GM12878 (cell line): ENCODE measurements at regions not wholly inside any gene's neighbourhood (a gene's known extent, or its start where the extent isn't known, plus 50 kb on each side); places are given as distances from the start of the nearest gene placed in this dataset.

ENCODE experiments used
- ATAC-seq: fragments of 200-7000 bp; cut with Tn5 transposase; 3 replicates; pipeline ENCODE4 v1.9.1; 2020; ENCODE audit warnings: mild to moderate bottlenecking, moderate library complexity
- BruUV-seq: library from RNA; stranded (reverse); fragments of 400-500 nt; replicated peaks from 2 replicates; lab custom pipeline; 2021; lab: Mats Ljungman, UMichigan
- CTCF ChIA-PET: fragments of 300-600 bp; sonication (Branson Sonifier 250); formaldehyde crosslinking; extraction: SDS; loops from one replicate; lab custom pipeline; 2021; ENCODE audit warnings: inconsistent platforms; lab: Yijun Ruan, JAX
- POLR2A ChIA-PET: fragments of 350-600 bp; formaldehyde crosslinking; extraction: SDS; loops from one replicate; lab custom pipeline; 2021; ENCODE audit warnings: inconsistent platforms; lab: Charles Lee
- RAD21 ChIA-PET: fragments of 300-600 bp; sonication (Branson Sonifier 250); formaldehyde crosslinking; loops from one replicate; lab custom pipeline; 2023; ENCODE audit warnings: antibody characterized with exemption; ENCODE audit not compliant: unreplicated experiment; lab: Charles Lee
- SMC1A ChIA-PET: fragments of 300-600 bp; sonication (Branson Sonifier 250); formaldehyde crosslinking; loops from one replicate; lab custom pipeline; 2023; ENCODE audit not compliant: unreplicated experiment, uncharacterized antibody; lab: Charles Lee
- DNase-seq: peaks from one replicate; pipeline ENCODE4 v3.0.0-alpha.2; 2011; ENCODE audit warnings: low read depth, low spot score
- FAIRE-seq: peaks from 3 replicates; lab custom pipeline; 2011; peaks lifted over from hg19 to GRCh38; lab: Jason Lieb, UNC
- H2AFZ ChIP-seq: 2 replicates; pipeline ENCODE4 v1.6.0; 2011; ENCODE audit warnings: low read depth, low read length, control low read depth; ENCODE audit not compliant: control insufficient read depth
- H3K27ac ChIP-seq: 2 replicates; pipeline ENCODE4 v1.5.1; 2011; ENCODE audit warnings: control low read depth; ENCODE audit not compliant: control insufficient read depth, insufficient read depth
- H3K27me3 ChIP-seq, 2 experiments: replicated peaks in 1 of 2; 2 replicates each; pipeline versions ENCODE4 v1.6.0 to v1.6.1; 2011; ENCODE audit warnings: low read length in 1 of 2; ENCODE audit not compliant: control insufficient read depth in 2 of 2, insufficient read depth in 2 of 2
- H3K36me3 ChIP-seq, 2 experiments: 2 replicates each; pipeline ENCODE4 v1.5.1; 2011; ENCODE audit warnings: low read length in 1 of 2; ENCODE audit not compliant: control insufficient read depth in 2 of 2, insufficient read depth in 2 of 2
- H3K4me1 ChIP-seq: 2 replicates; pipeline ENCODE4 v1.6.1; 2011; ENCODE audit warnings: mild to moderate bottlenecking, low read length, moderate library complexity, mixed read lengths; ENCODE audit not compliant: control insufficient read depth, insufficient read depth
- H3K4me2 ChIP-seq: 2 replicates; pipeline ENCODE4 v1.6.0; 2011; ENCODE audit warnings: control low read depth; ENCODE audit not compliant: control insufficient read depth, insufficient read depth
- H3K4me3 ChIP-seq: fragments of 200-600 bp; sonication (generic); 2 replicates; pipeline ENCODE4 v1.5.1; 2016
- H3K79me2 ChIP-seq: 2 replicates; pipeline ENCODE4 v1.6.0; 2011; ENCODE audit warnings: low read length; ENCODE audit not compliant: control insufficient read depth, insufficient read depth
- H3K9ac ChIP-seq: 2 replicates; pipeline ENCODE4 v1.8.0; 2011; ENCODE audit warnings: low read length, control low read depth, mixed read lengths; ENCODE audit not compliant: control insufficient read depth, insufficient read depth
- H3K9me3 ChIP-seq: replicated peaks from 3 replicates; pipeline ENCODE4 v1.5.1; 2011; ENCODE audit warnings: mild to moderate bottlenecking, low read length; ENCODE audit not compliant: control insufficient read depth, insufficient read depth
- H4K20me1 ChIP-seq: 2 replicates; pipeline ENCODE4 v1.6.0; 2011; ENCODE audit not compliant: control insufficient read depth, insufficient read depth
- BCL11A ChIP-seq: IDR thresholded peaks from 2 replicates; pipeline ENCODE4 v1.6.1; 2011; ENCODE audit warnings: low read depth, low read length
- BRCA1 ChIP-seq: IDR thresholded peaks from 2 replicates; pipeline ENCODE4 v1.6.1; 2011; ENCODE audit warnings: low read depth, low read length, improper control_type of control experiment
- CTCF ChIP-seq, 3 experiments: IDR thresholded peaks in 2 of 3; conservative IDR thresholded peaks in 1 of 3; 2 replicates each; pipeline ENCODE4 v1.5.1; 2011; ENCODE audit warnings: low read depth in 3 of 3, low read length in 3 of 3, mild to moderate bottlenecking in 3 of 3, control low read depth in 2 of 3, moderate library complexity in 2 of 3, inconsistent platforms in 1 of 3, mixed read lengths in 1 of 3; ENCODE audit not compliant: control insufficient read depth in 2 of 3, insufficient read depth in 1 of 3; ENCODE audit errors: extremely low read depth in 1 of 3
- ELK1 ChIP-seq: IDR thresholded peaks from 2 replicates; pipeline ENCODE4 v1.6.1; 2012; ENCODE audit warnings: low read depth, low read length, improper control_type of control experiment
- JUNB ChIP-seq: IDR thresholded peaks from 2 replicates; pipeline ENCODE4 v1.6.1; 2016; ENCODE audit warnings: antibody characterized with exemption, mild to moderate bottlenecking
- NR2C2 ChIP-seq: IDR thresholded peaks from 2 replicates; pipeline ENCODE4 v1.6.1; 2011; ENCODE audit warnings: borderline replicate concordance, low read depth; ENCODE audit not compliant: control insufficient read depth, insufficient read length
- POU2F2 ChIP-seq: IDR thresholded peaks from 3 replicates; pipeline ENCODE4 v1.6.1; 2011; ENCODE audit warnings: low read depth, mild to moderate bottlenecking, low read length, borderline replicate concordance
- SIN3A ChIP-seq: IDR thresholded peaks from 2 replicates; pipeline ENCODE4 v1.6.1; 2012; ENCODE audit warnings: low read depth, low read length, improper control_type of control experiment
- SUZ12 ChIP-seq: fragments of 200-600 bp; sonication (generic); IDR thresholded peaks from one replicate; pipeline ENCODE4 v1.6.1; 2018; ENCODE audit warnings: antibody characterized with exemption, mild to moderate bottlenecking; ENCODE audit not compliant: unreplicated experiment
- YBX1 ChIP-seq: fragments of 450-650 bp; IDR thresholded peaks from 2 replicates; pipeline ENCODE4 v1.6.1; 2016; ENCODE audit warnings: antibody characterized with exemption
- WGBS: methylation state at CpG from one replicate; pipeline ENCODE4 v1.1.6; 2016; ENCODE audit warnings: low lambda C conversion rate; ENCODE audit not compliant: insufficient replicate concordance, insufficient coverage; ENCODE audit errors: missing lambda C conversion rate; 5-methylcytosine and 5-hydroxymethylcytosine counted together
- in situ Hi-C: fragments of 300-500 bp; cut with MboI; formaldehyde crosslinking; loops from 9 replicates; pipeline ENCODE4 v1.14.3; 2018; ENCODE audit warnings: mixed read lengths
- intact Hi-C: fragments of 100-400 bp; cut with micrococcal nuclease; formaldehyde crosslinking; loops from one replicate; pipeline ENCODE4 v1.14.2; 2022; ENCODE audit not compliant: unreplicated experiment
- TF ChIP-seq, protein P1 (sequence below): IDR thresholded peaks from 2 replicates; pipeline ENCODE4 v1.6.1; 2012; ENCODE audit warnings: low read depth, low read length, improper control_type of control experiment
- TF ChIP-seq, protein P2 (sequence below): fragments of 450-650 bp; conservative IDR thresholded peaks from 2 replicates; pipeline ENCODE4 v1.6.1; 2017; ENCODE audit warnings: mild to moderate bottlenecking, moderate library complexity

DNA sequence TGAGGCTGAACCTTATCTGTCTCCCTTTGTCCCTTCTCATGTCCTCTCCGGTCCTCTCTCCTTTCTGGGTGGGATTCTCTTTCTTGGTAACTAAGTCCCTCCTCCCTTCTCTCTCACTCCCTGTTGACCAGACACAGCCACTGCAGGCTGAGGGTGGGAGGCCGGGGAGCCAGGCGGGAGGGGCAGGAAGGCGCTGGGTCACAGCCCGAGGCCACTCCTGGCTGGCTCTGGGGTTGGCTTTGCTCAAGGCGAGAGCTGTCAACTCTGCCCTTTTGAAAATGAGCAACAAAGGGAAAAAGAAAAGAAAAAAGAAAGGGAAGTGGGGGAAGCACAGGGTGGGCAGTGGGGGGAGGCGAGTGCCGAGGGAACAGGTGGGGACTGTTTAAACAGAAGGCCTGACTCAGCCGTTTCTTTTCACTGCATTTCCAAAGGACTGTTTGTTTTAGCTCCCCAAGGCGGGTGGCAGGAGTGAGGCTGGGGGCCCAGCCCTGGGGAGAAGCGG, 70.5 kb upstream of the IGFBP5 start:
- Histone ChIP-seq H3K27ac (no peak overlapping the region), H3K36me3 (no peaks in the 10 kb centered on the region), H3K27me3 (peaks cover 0 to 8% of the 10 kb centered on the region in 2 experiments), H2AFZ (no peak overlapping the region), H3K9me3 (no peaks in the 10 kb centered on the region), H3K9ac (no peak overlapping the region), H3K4me3 (no peak overlapping the region), H3K79me2 (no peaks in the 10 kb centered on the region), H3K4me1 (no peaks in the 10 kb centered on the region), H4K20me1 (no peaks in the 10 kb centered on the region), H3K4me2 (no peak overlapping the region)
- POLR2A ChIA-PET = no interaction called here
- intact Hi-C loops (no loop called here), in situ Hi-C loops (no loop called here)
- DNase-seq (no peak), FAIRE-seq (no peak), ATAC-seq (no peak)
- TF ChIP-seq, protein P1, sequence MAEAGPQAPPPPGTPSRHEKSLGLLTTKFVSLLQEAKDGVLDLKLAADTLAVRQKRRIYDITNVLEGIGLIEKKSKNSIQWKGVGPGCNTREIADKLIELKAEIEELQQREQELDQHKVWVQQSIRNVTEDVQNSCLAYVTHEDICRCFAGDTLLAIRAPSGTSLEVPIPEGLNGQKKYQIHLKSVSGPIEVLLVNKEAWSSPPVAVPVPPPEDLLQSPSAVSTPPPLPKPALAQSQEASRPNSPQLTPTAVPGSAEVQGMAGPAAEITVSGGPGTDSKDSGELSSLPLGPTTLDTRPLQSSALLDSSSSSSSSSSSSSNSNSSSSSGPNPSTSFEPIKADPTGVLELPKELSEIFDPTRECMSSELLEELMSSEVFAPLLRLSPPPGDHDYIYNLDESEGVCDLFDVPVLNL = no peak
- TF ChIP-seq SUZ12 (no peak), POU2F2 (no peak), ELK1 (no peak), YBX1 (no peak), SIN3A (no peak), JUNB (no peak), NR2C2 (no peak), BRCA1 (no peak), CTCF (IDR thresholded peaks at IDR 0.05 in 2 of 3, conservative IDR thresholded peaks at IDR 0.05 in 1 of 3; ENCODE audit: control insufficient read depth in 2 of 3, extremely low read depth in 1 of 3, insufficient read depth in 1 of 3, low read depth in 3 of 3, low read length in 3 of 3) (no peak), BCL11A (no peak)
- TF ChIP-seq, protein P2, sequence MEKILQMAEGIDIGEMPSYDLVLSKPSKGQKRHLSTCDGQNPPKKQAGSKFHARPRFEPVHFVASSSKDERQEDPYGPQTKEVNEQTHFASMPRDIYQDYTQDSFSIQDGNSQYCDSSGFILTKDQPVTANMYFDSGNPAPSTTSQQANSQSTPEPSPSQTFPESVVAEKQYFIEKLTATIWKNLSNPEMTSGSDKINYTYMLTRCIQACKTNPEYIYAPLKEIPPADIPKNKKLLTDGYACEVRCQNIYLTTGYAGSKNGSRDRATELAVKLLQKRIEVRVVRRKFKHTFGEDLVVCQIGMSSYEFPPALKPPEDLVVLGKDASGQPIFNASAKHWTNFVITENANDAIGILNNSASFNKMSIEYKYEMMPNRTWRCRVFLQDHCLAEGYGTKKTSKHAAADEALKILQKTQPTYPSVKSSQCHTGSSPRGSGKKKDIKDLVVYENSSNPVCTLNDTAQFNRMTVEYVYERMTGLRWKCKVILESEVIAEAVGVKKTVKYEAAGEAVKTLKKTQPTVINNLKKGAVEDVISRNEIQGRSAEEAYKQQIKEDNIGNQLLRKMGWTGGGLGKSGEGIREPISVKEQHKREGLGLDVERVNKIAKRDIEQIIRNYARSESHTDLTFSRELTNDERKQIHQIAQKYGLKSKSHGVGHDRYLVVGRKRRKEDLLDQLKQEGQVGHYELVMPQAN = no peak
- CTCF ChIA-PET = no interaction called here
- no TSS peak for BruUV-seq
- RAD21 ChIA-PET = no interaction called here
- 11% methylated on average over 9 of the region's 11 CpGs for WGBS
- SMC1A ChIA-PET = no interaction called here
